HS-27A (cell line): ENCODE measurements at regions not wholly inside any gene's neighbourhood (a gene's known extent, or its start where the extent isn't known, plus 50 kb on each side); places are given as distances from the start of the nearest gene placed in this dataset.
"Not testable (repeated sequence)": the region's sequence is repeated elsewhere in the genome, so short reads cannot be mapped to it uniquely, and the experiment has no call there.

ENCODE experiments used
- DNase-seq: peaks from one replicate; pipeline ENCODE4 v3.0.0-alpha.2; 2012; ENCODE audit warnings: low read depth, missing footprints

DNA sequence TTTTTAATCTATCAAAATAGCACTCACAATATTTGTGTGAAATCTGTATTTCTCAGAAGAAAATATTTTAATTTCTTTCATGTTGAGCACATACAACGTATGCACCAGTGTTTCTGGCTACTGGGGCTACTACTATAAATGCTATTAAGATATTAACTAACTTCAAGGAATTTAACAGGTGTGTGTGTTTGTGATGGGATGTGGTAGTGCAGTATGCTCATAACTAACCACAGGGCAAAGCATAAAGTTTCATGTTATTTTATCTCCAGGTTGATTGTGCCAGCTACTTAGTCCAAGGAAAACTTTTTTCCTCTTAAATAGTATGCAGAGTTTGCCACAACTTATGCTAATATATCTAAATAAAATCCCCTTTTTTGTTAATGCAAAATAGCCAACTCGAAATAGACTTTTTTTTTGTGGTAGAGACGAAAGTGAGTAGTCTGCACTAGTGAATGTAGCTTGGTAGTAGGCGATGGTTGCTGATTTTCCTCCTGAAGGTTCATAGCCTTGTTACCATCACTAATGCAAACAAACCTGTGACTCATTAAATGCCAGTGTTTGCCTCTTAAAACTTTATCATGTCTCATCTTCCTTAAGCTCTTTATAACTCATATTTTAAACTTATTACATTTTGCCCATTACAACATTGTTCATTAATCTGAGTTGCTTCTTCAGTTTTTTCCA lies 565.5 kb upstream of the ANO3 start:
- DNase-seq = no peak

DNA sequence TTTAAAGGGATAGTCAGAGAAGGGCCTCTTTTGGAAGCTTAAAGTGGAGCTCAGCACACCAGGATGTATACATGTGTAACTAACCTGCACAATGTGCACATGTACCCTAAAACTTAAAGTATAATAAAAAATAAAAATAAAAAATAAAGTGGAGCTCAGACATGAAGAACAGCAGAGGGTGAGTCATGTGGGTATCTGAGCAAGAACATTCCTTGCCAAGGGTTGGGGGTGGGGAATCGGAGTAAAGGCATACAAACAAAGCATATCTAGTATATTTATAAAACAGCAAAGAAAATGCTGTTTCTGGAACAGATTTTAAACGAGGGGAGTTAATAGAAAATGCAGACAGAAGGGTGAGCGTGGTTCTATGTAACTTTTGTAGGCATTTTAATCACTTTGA lies 562.6 kb upstream of the ANO3 start:
- DNase-seq = no peak

DNA sequence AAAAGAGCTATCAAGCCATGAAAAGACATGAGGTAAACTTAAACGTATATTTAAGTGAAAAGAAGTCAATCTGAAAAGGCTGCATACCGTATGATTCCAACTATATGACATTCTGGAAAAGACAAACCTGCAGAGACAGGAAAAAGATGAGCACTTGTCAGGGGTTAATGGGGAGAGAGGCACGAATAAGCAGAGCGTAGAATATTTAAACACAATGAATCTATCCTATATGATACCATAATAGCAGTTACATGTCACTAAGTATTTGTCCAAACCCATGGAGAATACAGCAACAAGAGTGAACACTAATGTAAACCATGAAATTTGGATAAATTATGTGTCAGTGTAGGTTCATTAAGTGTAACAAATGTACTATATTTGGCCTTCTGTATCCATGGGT lies 560.3 kb upstream of the ANO3 start:
- no peak for DNase-seq

DNA sequence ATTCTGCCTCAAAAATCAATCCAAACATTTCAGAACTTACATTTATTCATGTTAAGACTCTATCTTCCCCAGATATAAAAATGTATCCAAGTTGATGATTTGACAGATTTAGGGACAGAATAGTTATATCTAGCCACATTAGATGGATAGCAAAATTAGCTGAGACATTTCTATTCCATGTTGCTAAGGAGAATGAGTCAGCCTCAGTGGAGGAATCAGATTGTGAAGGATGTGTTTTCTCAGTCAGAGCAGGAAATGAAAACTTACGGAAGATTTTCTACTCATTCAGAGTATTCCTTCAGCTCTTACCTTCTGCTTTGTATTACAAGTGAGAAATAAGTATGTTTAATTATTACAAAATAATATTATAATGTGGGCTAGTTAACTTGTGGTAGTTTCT lies 556.3 kb upstream of the ANO3 start:
- no peak for DNase-seq

DNA sequence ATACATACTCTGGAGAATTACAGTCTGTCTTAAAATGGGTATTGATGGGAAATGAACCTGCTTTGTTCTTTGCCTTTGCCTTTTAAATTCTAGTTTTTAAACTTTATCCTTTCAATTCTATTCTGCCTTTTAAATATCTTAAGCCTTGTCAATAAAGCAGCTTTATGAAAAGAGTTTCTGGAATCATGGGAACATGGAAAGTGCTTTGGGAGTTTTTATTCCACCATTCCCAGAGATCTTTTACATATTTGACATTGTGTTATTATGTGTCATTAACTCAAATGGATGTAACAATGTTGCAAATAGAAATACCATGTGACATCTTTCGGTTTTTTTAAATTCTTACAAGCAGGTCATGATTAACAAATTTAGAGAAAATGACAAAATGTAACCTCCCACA lies 555.7 kb upstream of the ANO3 start:
- no peak for DNase-seq

DNA sequence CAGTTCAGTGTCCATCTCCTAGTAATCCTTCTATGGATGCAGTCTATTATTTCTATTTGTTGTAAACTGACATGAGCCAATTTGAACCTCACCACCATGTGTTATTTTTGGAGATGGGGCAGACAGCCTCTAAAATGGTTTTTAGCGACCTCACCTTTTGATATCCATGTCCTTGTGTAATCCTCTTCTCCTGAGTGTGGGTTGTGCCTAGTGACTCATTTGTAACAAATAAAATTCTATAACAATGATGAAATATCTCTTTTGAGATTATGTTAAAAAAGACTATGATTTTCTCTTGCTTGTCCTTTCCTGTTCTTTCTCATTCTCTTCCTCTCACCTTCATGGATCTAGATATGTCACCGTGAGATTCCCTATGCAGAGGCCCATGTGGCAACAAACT lies 554.6 kb upstream of the ANO3 start:
- no peak for DNase-seq

DNA sequence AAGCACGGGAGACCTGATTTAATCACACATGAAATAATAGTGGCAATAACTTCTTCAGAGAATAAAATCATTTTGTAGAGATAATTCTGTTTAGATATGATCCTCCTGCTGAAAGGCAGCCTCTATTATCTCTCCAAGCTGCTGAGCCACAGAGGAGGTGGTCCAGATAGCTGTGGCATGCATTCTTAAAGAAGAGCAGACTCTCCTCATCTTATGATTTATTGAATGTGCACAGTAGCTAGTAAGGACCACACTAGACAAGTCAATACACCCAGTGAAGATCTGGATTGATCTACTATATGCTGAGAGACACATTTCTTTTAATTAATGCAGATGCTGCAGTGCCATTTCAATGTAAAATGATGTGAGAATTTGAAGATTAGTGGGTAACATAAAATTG lies 552.9 kb upstream of the ANO3 start:
- no peak for DNase-seq

DNA sequence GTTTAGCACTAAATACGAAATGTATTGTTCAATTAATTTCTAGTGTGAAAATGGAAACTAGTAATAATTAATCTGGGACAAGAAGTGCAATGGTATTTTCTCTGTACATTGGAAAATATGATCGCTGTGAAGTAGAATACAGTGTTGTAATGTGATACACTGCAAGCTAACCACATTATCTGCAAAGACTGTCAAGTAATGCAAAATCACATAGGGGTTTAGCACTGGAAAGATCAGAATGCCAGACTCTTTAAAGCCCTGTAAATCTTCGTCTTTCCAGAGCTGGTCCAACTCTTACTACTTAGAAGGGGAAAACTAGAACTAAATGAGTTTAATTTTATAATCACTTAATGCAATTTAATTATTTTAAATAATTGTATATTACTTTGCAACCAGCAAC lies 544.5 kb upstream of the ANO3 start:
- DNase-seq = no peak

DNA sequence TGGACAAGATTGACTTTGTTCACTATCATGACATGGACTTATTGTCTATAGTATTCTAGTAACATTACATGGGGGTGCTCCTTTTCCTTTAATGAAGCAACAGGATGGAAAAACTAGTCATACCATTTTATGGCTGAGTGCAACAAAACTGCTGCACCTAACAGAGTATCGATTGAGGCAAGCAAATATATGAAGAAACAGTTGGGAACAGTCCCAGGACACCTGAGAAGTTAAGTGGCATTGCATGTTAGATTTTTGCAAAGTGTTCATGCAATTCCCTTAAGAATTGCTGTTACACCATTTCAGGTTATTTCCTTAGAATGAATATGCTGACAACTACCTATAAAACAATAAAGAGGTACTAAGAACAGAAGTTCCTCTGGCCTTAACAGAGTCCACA lies 541.5 kb upstream of the ANO3 start:
- no peak for DNase-seq

DNA sequence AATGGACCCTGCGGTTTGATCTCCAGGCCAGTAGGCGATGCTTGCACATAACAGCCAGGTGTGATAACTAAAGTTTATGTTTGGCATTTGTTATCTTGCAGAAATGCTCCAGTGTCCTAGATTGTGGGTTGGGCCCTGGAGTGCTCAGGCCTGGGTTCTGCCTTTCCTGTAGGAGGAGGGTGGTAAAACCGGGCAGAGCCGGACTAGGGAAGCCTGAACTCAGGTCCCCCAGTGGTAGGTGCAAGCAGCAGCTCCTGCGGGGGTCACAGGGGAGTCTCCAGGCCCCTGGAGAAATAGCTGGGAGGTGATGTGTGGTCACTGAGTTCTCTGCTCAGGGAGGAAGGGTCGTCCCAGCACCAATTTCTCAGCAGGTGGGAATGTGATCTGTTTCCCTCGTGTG lies 538.3 kb upstream of the ANO3 start:
- no peak for DNase-seq

DNA sequence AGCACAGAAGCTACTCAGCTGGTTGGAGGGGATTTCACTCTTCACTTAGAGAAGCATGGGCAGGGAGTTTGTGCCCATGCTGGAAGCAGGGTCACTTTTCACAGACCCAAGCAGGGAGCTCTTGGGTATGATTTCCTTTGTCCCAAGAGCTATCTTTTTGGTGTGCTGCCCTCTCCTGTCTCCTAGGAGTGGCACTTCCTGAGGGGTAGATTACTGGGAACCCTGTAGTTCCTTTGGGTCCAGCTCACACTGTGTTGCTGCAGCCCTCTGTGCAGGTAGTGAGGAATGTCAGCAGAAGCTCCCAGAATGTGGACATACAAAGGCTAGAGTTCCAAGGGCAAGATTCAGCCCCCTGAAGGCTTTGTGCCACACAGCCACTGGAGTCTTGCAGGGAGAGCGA lies 537.1 kb upstream of the ANO3 start:
- DNase-seq = no peak

DNA sequence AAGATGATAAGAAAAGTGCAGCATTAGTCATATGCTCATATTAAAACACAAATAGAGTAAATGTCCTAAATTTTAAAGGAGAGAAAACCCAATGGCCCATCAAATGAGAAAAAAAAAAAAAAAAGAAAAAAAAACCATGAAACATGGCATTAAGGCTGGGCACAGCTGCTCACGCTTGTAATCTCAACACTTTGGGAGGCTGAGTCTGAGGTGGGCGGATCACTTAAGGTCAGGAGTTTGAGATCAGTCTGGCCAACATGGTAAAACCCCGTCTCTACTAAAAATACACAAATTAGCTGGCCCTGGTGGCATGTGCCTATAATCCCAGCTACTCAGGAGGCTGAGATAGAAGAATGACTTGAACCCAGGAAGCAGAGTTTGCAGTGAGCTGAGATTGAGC lies 515.5 kb upstream of the ANO3 start:
- DNase-seq = no peak

DNA sequence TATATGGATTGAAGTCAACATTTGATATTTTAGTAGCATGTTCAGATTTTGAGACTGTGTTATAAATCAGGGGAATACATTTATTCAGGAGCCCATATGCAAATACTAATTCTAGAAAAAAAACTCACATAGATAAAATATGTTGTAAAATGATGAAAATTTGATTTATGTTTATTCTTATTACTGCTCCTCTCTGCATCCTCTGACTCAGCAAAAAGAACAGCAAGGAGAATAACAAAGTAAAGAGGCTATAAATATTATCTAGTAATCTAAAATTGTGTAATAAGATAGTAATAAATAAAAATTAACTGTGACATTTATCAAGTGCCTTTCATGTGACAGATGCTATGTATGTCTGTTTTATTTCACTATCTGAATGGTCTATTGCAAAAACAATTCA lies 507.2 kb upstream of the ANO3 start:
- DNase-seq = no peak

DNA sequence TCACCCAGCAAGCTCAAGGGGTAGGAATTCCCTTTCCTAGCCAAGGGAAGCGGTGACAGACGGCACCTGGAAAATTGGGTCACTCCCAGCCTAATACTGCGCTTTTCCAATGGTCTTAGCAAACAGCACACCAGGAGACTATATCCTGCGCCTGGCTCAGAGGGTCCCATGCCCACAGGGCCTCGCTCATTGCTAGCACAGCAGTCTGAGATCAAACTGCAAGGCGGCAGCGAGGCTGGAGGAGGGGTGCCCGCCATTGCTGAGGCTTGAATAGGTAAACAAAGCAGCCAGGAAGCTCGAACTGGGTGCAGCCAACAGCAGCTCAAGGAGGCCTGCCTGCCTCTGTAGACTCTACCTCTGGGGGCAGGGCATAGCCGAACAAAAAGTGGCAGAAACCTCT lies 500.4 kb upstream of the ANO3 start:
- not testable (repeated sequence) for DNase-seq

DNA sequence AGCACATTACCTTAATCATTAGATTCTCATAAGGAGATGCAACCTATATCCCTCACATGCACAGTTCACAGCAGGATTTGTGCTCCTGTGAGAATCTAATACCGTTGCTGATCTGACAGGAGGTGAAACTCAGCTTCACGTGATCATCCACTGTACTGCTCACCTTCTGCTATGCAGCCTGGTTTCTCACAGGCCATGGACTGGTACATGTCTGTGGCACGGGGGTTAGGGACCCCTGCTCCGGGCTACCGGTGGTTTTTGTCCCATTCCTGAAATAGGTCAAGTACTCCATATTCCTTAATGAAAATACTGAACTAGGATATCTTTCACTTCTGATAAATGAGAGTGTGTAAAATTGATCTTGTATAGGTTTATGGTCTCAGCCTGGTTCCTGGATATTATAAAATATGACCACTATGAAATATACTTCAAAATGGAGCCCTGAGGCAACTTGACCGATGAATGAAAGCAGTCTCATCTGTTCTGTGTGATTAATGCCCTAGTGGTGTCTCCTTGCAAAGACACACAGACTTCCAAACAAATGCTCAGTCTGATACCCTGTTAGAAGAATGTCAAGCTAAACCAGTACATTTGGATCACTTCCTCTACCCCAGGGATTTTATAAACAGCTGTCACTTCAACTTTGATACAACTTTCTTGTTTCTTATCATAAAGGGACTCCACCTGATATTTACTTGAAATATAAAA lies 492.9 kb upstream of the ANO3 start:
- DNase-seq = no peak

DNA sequence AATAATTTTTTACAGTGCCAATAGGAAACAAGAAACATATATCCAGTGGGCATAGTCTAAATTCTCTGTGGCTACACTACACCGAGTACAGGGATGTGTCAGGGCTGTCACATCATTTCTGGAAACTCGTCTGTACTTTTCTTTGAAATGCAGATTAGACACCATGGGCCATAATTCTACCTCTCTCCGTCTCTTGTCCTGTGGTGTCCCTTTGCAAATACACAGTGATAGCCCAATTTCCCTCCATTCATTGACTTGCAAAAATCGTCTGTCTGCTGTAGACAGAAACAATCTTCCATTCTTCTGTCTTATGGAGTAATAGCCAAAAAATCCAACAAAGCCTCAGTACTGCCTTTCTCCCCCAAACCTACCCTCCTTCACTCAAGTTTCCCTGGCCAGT lies 487.1 kb upstream of the ANO3 start:
- DNase-seq = no peak

DNA sequence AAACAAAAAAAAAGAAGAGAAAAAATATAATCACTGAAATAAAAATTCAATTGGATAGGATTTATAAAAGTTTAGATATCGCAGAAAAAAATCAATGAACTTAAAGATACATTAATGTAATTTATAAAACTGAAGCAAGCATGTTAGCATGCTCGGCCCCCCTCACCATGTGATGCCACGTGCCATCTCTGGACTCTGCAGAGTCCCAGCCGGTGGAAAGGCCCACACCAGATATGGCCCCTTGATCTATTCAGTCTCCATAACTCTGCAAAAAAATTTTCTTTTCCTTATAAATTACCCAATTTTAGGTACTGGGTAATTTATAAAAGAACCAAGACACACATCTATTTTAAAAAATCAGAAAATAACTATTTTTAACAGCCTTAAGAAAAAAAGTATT lies 476.0 kb upstream of the ANO3 start:
- DNase-seq = no peak

DNA sequence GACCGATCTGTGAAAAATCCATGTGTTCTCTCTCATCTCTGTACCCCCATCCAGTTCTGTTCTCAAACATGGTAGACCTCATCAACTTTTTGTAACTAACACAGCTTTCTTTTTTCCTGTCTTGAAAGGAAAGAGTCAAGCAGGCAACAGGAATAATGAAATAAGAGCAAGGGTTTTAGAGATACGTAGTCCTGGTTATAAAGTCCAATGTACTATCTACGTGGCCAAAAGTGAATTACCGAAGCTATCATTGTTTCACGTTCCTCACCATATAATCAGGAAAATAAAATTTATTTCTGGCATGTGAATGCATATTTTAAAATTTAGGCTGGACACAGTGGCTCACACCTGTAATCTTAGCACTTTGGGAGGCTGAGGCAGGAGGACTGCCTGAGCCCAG lies 472.2 kb upstream of the ANO3 start:
- no peak for DNase-seq

DNA sequence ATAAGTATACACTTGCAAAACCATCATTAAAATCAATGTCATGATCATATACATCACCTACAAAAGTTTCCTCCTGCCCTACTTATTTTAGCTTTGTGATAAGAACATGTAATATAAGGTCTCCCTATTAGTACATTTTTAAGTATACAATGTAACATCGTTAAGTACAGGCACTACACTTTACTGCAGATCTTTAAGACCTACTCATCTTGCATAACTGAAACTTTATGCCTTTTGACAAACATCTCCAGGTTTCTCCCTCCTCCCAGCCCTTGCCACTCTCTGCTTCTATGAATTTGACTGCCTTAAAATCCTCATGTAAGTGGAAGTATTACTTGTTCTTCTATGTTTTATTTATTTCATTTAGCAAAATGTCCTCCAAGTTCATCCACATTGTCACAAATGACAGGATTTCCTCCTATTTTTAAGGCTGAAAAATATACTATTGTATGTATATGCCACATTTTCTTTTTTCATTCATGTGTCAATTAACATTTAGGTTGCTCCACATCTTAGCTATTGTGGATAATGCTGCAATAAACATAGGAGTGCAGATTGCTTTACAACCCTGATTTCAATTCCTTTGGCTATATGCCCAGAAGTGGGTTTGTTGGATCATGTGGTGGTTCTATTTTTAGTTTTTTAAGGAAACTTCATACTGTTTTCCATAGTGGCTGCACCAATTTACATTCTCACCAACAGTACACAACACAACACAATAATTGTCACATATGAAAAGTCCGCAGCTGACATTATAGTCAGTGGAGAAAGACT lies 471.1 kb upstream of the ANO3 start:
- no peak for DNase-seq

DNA sequence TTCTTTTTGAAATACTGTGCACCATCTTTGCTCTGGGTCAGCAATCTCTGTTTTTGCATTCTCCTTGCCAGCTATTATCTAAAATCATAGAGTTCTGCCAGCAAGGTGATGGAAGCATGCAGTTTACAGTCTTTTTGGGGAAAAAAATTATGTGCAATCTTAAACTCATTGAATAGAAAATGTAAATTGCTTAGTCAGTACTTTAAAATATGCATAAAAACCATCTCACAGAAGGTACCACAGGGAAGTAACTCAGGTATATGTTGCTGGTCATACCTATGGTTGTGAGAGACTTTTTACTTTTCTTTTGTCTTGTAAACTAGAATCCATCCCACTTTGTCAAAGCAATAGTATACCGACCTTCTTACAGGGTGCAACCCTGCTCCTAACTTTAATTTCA lies 469.8 kb upstream of the ANO3 start:
- DNase-seq = no peak

DNA sequence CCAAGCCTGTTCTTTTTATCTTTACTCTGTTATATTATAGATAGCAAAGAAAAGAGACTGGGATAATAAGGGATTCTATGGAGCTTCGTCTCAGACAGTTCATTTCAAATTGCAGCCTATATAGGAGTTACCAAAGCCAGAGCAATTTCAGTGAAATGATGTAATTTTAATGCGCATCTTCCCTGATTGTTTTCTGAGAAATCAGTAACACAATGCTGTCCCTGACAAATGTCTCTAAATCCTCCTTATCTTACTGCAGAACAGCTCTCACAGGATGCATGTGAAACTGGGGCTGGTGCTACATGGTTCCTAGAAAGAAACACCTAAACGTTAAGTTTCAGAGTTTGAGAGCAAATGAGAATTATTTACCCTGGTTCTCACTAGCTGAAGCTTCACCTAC lies 467.9 kb upstream of the ANO3 start:
- DNase-seq = no peak

DNA sequence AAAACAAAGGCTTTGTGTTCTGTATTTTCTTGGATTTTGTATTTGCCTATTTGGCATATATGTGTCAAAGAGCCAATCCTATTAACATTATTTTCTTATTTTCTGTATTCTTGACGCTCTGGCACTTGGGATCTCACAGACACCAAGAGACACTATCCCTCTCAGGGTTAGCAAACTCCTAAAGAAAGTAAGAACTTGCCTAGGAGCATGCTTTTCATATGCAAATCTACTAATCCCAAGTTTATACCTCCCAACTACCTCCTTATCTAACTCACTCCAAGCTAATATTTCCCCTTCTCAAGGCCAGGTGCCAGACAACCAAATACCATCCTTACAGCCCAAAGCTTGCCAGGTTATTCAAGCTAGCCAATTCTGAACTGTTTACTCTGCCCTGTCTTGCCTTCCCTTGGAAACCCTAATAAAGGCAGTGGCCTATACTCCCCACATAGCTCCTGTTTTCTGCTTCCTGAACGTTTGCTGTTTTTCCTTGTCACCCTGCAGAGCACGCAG lies 455.4 kb upstream of the ANO3 start:
- DNase-seq = no peak

DNA sequence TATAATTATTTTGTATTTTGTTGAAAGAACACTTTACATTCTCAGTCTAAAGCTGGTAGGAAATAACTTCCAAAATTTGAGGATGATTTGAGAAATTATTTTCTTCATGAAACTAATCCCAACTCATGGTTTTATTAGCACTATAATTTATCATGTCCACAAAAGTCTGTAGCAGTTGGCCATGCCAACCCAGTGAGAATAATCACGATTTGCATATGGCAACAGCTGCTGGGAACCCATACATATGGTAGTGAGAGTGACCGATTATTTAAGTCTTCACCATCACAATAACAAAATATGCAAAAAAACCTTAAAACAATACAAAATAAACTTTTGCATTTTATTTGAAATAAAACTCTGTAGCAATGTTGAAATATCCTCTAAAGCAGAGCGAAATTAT lies 445.9 kb upstream of the ANO3 start:
- no peak for DNase-seq
